OCI-LY1 (cell line): ENCODE measurements at regions not wholly inside any gene's neighbourhood (a gene's known extent, or its start where the extent isn't known, plus 50 kb on each side); places are given as distances from the start of the nearest gene placed in this dataset.

ENCODE experiments used
- H2AFZ ChIP-seq: fragments of 200-600 bp; sonication (generic), shearing (Covaris generic); 2 replicates; pipeline ENCODE4 v1.6.0; 2014; ENCODE audit warnings: antibody characterized with exemption, mild to moderate bottlenecking, low read length
- H3F3A ChIP-seq: fragments of 200-600 bp; sonication (generic), shearing (Covaris generic); 2 replicates; pipeline ENCODE4 v1.6.0; 2014; ENCODE audit warnings: mild to moderate bottlenecking, antibody characterized with exemption, low read length, moderate library complexity; ENCODE audit not compliant: insufficient read depth
- H3K27ac ChIP-seq: fragments of 200-600 bp; sonication (generic); 2 replicates; pipeline ENCODE4 v1.5.1; 2014; ENCODE audit warnings: low read length, mixed run types, mild to moderate bottlenecking, low read depth; ENCODE audit not compliant: poor library complexity, severe bottlenecking
- H3K27me3 ChIP-seq: fragments of 200-600 bp; sonication (generic); 2 replicates; pipeline ENCODE4 v1.6.0; 2014; ENCODE audit warnings: antibody characterized with exemption, mild to moderate bottlenecking, low read length, moderate library complexity; ENCODE audit not compliant: insufficient read depth
- H3K36me3 ChIP-seq: fragments of 200-600 bp; sonication (generic); 2 replicates; pipeline ENCODE4 v1.6.1; 2014; ENCODE audit warnings: mild to moderate bottlenecking, antibody characterized with exemption, low read length, moderate library complexity, mixed read lengths; ENCODE audit not compliant: insufficient read depth
- H3K4me1 ChIP-seq: fragments of 200-600 bp; sonication (generic); 2 replicates; pipeline ENCODE4 v1.5.1; 2014; ENCODE audit warnings: mild to moderate bottlenecking, low read length, moderate library complexity; ENCODE audit not compliant: insufficient read depth, severe bottlenecking
- H3K4me2 ChIP-seq: fragments of 200-600 bp; sonication (generic), shearing (Covaris generic); 2 replicates; pipeline ENCODE4 v1.6.1; 2014; ENCODE audit warnings: low read length
- H3K4me3 ChIP-seq: fragments of 200-600 bp; sonication (generic); 2 replicates; pipeline ENCODE4 v1.5.1; 2014; ENCODE audit warnings: low read length, low read depth, mild to moderate bottlenecking, mixed read lengths; ENCODE audit not compliant: poor library complexity, severe bottlenecking
- H3K79me2 ChIP-seq: fragments of 200-600 bp; shearing (Covaris generic); 2 replicates; pipeline ENCODE4 v1.6.1; 2016; ENCODE audit warnings: mixed run types, low read length, mixed read lengths; ENCODE audit not compliant: insufficient read depth
- H3K9ac ChIP-seq: fragments of 200-600 bp; sonication (generic), shearing (Covaris generic); 2 replicates; pipeline ENCODE4 v1.6.1; 2014; ENCODE audit warnings: mild to moderate bottlenecking, low read length, mixed read lengths
- H3K9me2 ChIP-seq: fragments of 200-600 bp; sonication (generic), shearing (Covaris generic); 2 replicates; pipeline ENCODE4 v1.6.1; 2014; ENCODE audit warnings: low read depth, mild to moderate bottlenecking, low read length, mixed read lengths
- H3K9me3 ChIP-seq: fragments of 200-600 bp; shearing (Covaris generic); 2 replicates; pipeline ENCODE4 v1.6.1; 2014; ENCODE audit warnings: low read length, mixed read lengths
- H4K20me1 ChIP-seq: fragments of 200-600 bp; sonication (generic), shearing (Covaris generic); 2 replicates; pipeline ENCODE4 v1.6.0; 2016; ENCODE audit warnings: mild to moderate bottlenecking, low read length; ENCODE audit not compliant: insufficient read depth
- CTCF ChIP-seq: fragments of 200-600 bp; sonication (generic), shearing (Covaris generic); IDR thresholded peaks from 2 replicates; pipeline ENCODE4 v1.5.1; 2017; ENCODE audit warnings: mild to moderate bottlenecking, antibody characterized with exemption, low read length, moderate library complexity, mixed read lengths
- EZH2 ChIP-seq: fragments of 200-600 bp; sonication (generic), shearing (Covaris generic); IDR thresholded peaks from 2 replicates; pipeline ENCODE4 v1.8.0; 2017; ENCODE audit warnings: borderline replicate concordance, mixed run types, mild to moderate bottlenecking, antibody characterized with exemption, low read length, moderate library complexity, mixed read lengths

- no peaks in the 10 kb centered on the region for H3K36me3 ChIP-seq
- H3K27me3 ChIP-seq, result no peaks in the 10 kb centered on the region
- no peaks in the 10 kb centered on the region for H3K4me1 ChIP-seq
- no peaks in the 10 kb centered on the region for H4K20me1 ChIP-seq
- H3K4me2 ChIP-seq, result no peak overlapping the region
- no peak overlapping the region for H2AFZ ChIP-seq
- H3F3A ChIP-seq, result no peaks in the 10 kb centered on the region
- H3K9ac ChIP-seq, result no peak overlapping the region
- no peaks in the 10 kb centered on the region for H3K9me3 ChIP-seq
- TF ChIP-seq EZH2 (no peak), CTCF (no peak)
- no peak overlapping the region for H3K27ac ChIP-seq
- no peak overlapping the region for H3K4me3 ChIP-seq
- no peaks in the 10 kb centered on the region for H3K9me2 ChIP-seq
- no peaks in the 10 kb centered on the region for H3K79me2 ChIP-seq
Measured at GRCh38 chr10:84818961-84819360, 490.6 kb downstream of the CCSER2 start.

GRCh38 chr10:84820120-84820519 lies 491.7 kb downstream of the CCSER2 start:
- TF ChIP-seq CTCF (peak; percentile 41; the same call in 1 of the 2 replicates), EZH2 (no peak)
- Histone ChIP-seq H3F3A (no peaks in the 10 kb centered on the region), H3K9me2 (no peaks in the 10 kb centered on the region), H3K4me2 (no peak overlapping the region), H2AFZ (no peak overlapping the region), H3K27ac (no peak overlapping the region), H3K9ac (no peak overlapping the region), H3K36me3 (no peaks in the 10 kb centered on the region), H3K27me3 (no peaks in the 10 kb centered on the region), H3K79me2 (no peaks in the 10 kb centered on the region), H4K20me1 (no peaks in the 10 kb centered on the region), H3K4me3 (no peak overlapping the region), H3K9me3 (no peaks in the 10 kb centered on the region), H3K4me1 (no peaks in the 10 kb centered on the region)

GRCh38 chr10:84820596-84820995 lies 492.2 kb downstream of the CCSER2 start:
- Histone ChIP-seq H3K9me2 (no peaks in the 10 kb centered on the region), H3K4me1 (no peaks in the 10 kb centered on the region), H4K20me1 (no peaks in the 10 kb centered on the region), H3K9me3 (no peaks in the 10 kb centered on the region), H3F3A (no peaks in the 10 kb centered on the region), H3K9ac (no peak overlapping the region), H3K27ac (no peak overlapping the region), H3K4me2 (no peak overlapping the region), H3K36me3 (no peaks in the 10 kb centered on the region), H3K79me2 (no peaks in the 10 kb centered on the region), H2AFZ (no peak overlapping the region), H3K4me3 (no peak overlapping the region), H3K27me3 (no peaks in the 10 kb centered on the region)
- TF ChIP-seq CTCF (no peak), EZH2 (no peak)
